ENCODE measurements at regions not wholly inside any gene's neighbourhood (a gene's known extent, or its start where the extent isn't known, plus 50 kb on each side); places are given as distances from the start of the nearest gene placed in this dataset.

DNA sequence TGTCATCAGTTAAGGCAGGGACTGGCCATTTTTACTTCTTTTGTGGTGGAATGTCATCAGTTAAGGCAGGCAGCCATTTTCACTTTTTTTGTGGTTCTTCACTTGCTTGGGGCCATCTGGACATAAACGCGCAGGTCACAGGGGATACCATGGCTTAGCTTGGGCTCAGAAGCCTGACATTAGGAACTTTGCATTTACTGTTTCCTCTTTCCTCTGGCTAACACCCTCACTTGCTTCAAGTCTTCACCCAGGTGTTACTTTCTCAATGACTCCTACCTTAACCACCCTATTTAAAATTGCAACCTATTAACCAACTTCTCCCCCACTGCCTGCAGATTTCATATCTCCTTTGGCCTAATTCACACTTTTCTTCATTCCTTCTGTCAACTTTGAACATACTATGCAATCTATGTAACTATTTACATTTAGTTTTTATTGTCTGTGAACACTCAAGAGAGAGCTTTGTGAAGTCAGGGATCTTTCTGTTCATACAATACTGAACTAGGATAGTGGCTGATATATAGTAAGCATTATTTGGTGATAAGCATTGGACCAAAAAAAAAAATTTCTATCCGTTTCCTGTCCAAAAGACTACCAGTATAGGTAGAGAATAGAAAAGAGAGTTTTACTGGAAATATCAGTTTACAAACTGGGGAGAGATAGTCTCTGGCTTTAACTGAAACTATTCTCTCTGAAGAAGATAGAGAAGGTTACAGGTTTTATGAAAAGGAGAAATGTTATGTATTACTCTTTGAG, 600.1 kb upstream of the ZNF804A start:
- Histone ChIP-seq H3K4me1 (ENCODE audit: control insufficient read depth in 1 of 2, low read depth in 2 of 2) (no peaks in the 10 kb centered on the region), H3K27me3 (replicated peaks; ENCODE audit: insufficient read depth) (no peaks in the 10 kb centered on the region), H3K4me3 (no peak overlapping the region), H3K9me3 (no peaks in the 10 kb centered on the region), H3K27ac (no peak overlapping the region), H3K36me3 (no peaks in the 10 kb centered on the region)
- DNase-seq (ENCODE audit: low spot score) (no peak), ATAC-seq (ENCODE audit: insufficient number of reproducible peaks, low FRiP score, low read depth) (no peak)
- no peak for TF ChIP-seq CTCF (IDR thresholded peaks at IDR 0.05)

GRCh38 chr2:183998797-183999190, 599.5 kb upstream of the ZNF804A start:
- Histone ChIP-seq H3K9me3 (no peaks in the 10 kb centered on the region), H3K36me3 (no peaks in the 10 kb centered on the region), H3K27ac (no peak overlapping the region), H3K4me3 (no peak overlapping the region), H3K4me1 (ENCODE audit: control insufficient read depth in 1 of 2, low read depth in 2 of 2) (no peaks in the 10 kb centered on the region), H3K27me3 (replicated peaks; ENCODE audit: insufficient read depth) (no peaks in the 10 kb centered on the region)
- no peak for TF ChIP-seq CTCF (IDR thresholded peaks at IDR 0.05)
- DNase-seq (ENCODE audit: low spot score), result no peak
- ATAC-seq (ENCODE audit: insufficient number of reproducible peaks, low FRiP score, low read depth), result no peak

- no peaks in the 10 kb centered on the region for H3K27me3 ChIP-seq (replicated peaks; ENCODE audit: insufficient read depth)
- no peak overlapping the region for H3K27ac ChIP-seq
- H3K4me3 ChIP-seq, result no peak overlapping the region
- no peaks in the 10 kb centered on the region for H3K4me1 ChIP-seq (ENCODE audit: control insufficient read depth in 1 of 2, low read depth in 2 of 2)
- ATAC-seq (ENCODE audit: insufficient number of reproducible peaks, low FRiP score, low read depth), result no peak
- no peak for DNase-seq (ENCODE audit: low spot score)
- TF ChIP-seq CTCF (IDR thresholded peaks at IDR 0.05), result no peak
- H3K36me3 ChIP-seq, result no peaks in the 10 kb centered on the region
- H3K9me3 ChIP-seq, result no peaks in the 10 kb centered on the region
Measured at GRCh38 chr2:184004289-184004947, 593.9 kb upstream of the ZNF804A start.

DNA sequence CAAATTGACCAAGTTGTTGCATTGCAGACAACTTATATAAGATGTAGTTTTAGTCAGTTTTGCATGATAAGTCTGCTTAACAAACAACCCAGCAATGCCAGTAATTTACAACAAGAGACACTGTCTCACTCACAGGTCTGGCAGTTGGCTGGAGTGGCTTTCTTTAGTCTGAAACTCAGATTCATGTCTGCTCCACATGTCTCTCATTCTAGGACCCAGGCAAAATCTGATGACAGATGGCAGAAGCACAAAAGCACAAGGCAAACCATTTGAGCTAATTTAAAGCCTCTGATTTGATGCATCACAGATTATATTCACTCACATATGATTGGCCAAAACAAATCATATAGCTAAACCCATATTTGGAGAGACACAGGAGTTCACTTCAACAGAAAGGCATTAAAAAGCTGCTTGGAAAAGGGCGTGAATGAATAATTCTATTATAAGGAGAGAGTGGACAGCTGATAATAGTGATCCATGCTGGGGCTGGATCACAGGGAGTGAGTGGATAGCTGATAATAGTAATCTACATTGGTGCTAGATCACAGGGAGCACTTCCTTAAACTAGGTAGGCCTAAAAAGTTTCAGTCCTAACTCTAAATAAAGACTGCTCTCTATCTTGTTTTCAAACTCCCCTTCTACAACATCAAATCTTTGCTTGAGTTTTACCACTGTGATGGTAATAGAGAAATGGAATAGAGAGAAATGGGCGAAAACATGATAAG, 593.2 kb upstream of the ZNF804A start:
- no peak overlapping the region for H3K4me3 ChIP-seq

More for the DNA sequence above, 593.2 kb upstream of the ZNF804A start:
- no peaks in the 10 kb centered on the region for H3K27me3 ChIP-seq (replicated peaks; ENCODE audit: insufficient read depth)
- no peak for ATAC-seq (ENCODE audit: insufficient number of reproducible peaks, low FRiP score, low read depth)
- H3K36me3 ChIP-seq, result no peaks in the 10 kb centered on the region
- no peak overlapping the region for H3K27ac ChIP-seq
- DNase-seq (ENCODE audit: low spot score), result no peak
- no peaks in the 10 kb centered on the region for H3K9me3 ChIP-seq
- H3K4me1 ChIP-seq (ENCODE audit: control insufficient read depth in 1 of 2, low read depth in 2 of 2), result no peaks in the 10 kb centered on the region
- no peak for TF ChIP-seq CTCF (IDR thresholded peaks at IDR 0.05)
